Bronchial epithelial cell (primary cell): ENCODE measurements at regions not wholly inside any gene's neighbourhood (a gene's known extent, or its start where the extent isn't known, plus 50 kb on each side); places are given as distances from the start of the nearest gene placed in this dataset.

Source experiments
- DNase-seq: peaks from one replicate; pipeline ENCODE4 v3.0.0-alpha.2; 2010; ENCODE audit warnings: low read depth
- FAIRE-seq: peaks from 2 replicates; lab custom pipeline; 2011; peaks lifted over from hg19 to GRCh38; lab: Jason Lieb, UNC
- H3K27me3 ChIP-seq: 2 replicates; pipeline ENCODE4 v1.5.1; 2011; ENCODE audit warnings: low read length; ENCODE audit not compliant: control insufficient read depth, insufficient read depth
- H3K36me3 ChIP-seq: 2 replicates; pipeline ENCODE4 v1.5.1; 2011; ENCODE audit warnings: low read length; ENCODE audit not compliant: control insufficient read depth, insufficient read depth
- H3K4me3 ChIP-seq: 2 replicates; pipeline ENCODE4 v1.5.1; 2011; ENCODE audit warnings: mild to moderate bottlenecking, low read depth, low read length, control low read depth
- CTCF ChIP-seq: IDR thresholded peaks from 2 replicates; pipeline ENCODE4 v1.5.1; 2011; ENCODE audit warnings: mild to moderate bottlenecking, moderate library complexity, low read length, control low read depth, inconsistent platforms; ENCODE audit not compliant: insufficient read depth, severe bottlenecking

- Histone ChIP-seq H3K27me3 (no peaks in the 10 kb centered on the region), H3K36me3 (no peaks in the 10 kb centered on the region), H3K4me3 (no peak overlapping the region)
- TF ChIP-seq CTCF, result no peak
- no peak for FAIRE-seq
- DNase-seq, result no peak
Measured at GRCh38 chr5:92559331-92559730, 1021.7 kb downstream of the NR2F1-AS1 start.

- DNase-seq (no peak), FAIRE-seq (no peak)
- no peaks in the 10 kb centered on the region for H3K36me3 ChIP-seq
- H3K27me3 ChIP-seq, result no peaks in the 10 kb centered on the region
- TF ChIP-seq CTCF, result no peak
- no peak overlapping the region for H3K4me3 ChIP-seq
Measured at GRCh38 chr5:92556747-92557146, 1024.3 kb downstream of the NR2F1-AS1 start.

- no peak for TF ChIP-seq CTCF
- FAIRE-seq (no peak), DNase-seq (no peak)
- H3K36me3 ChIP-seq, result no peaks in the 10 kb centered on the region
- no peaks in the 10 kb centered on the region for H3K27me3 ChIP-seq
- no peak overlapping the region for H3K4me3 ChIP-seq
Measured at GRCh38 chr5:92554447-92555085, 1026.5 kb downstream of the NR2F1-AS1 start.

GRCh38 chr5:92553326-92553725 lies 1027.7 kb downstream of the NR2F1-AS1 start:
- Histone ChIP-seq H3K36me3 (no peaks in the 10 kb centered on the region), H3K4me3 (no peak overlapping the region), H3K27me3 (no peaks in the 10 kb centered on the region)
- no peak for DNase-seq
- no peak for FAIRE-seq
- no peak for TF ChIP-seq CTCF

GRCh38 chr5:92552206-92553160 lies 1028.5 kb downstream of the NR2F1-AS1 start:
- H3K27me3 ChIP-seq, result no peaks in the 10 kb centered on the region
- FAIRE-seq, result peak; percentile 55

More at GRCh38 chr5:92552206-92553160, 1028.5 kb downstream of the NR2F1-AS1 start:
- H3K4me3 ChIP-seq, result no peak overlapping the region
- H3K36me3 ChIP-seq, result no peaks in the 10 kb centered on the region
- peak; percentile 97 for DNase-seq
- no peak for TF ChIP-seq CTCF
